Activated naive CD8-positive, alpha-beta T cell treated with anti-CD3 and anti-CD28 coated beads, Interleukin-2, amount 10 ng/mL, durations not matched to agents 7 days and 5 days (primary cell): ENCODE measurements at regions not wholly inside any gene's neighbourhood (a gene's known extent, or its start where the extent isn't known, plus 50 kb on each side); places are given as distances from the start of the nearest gene placed in this dataset.

Experiments
- ATAC-seq: fragments of 150-1000 bp; cut with Tn5 transposase; one replicate; pipeline ENCODE4 v1.10.0; 2021; ENCODE audit warnings: low read depth, moderate library complexity
- POLR2A ChIA-PET: fragments of 350-600 bp; sonication (Branson Sonifier 250); formaldehyde crosslinking; loops from one replicate; lab custom pipeline; 2021; ENCODE audit warnings: antibody characterized with exemption; lab: Charles Lee
- DNase-seq: peaks from one replicate; pipeline ENCODE4 v3.0.0; 2021
- H3K27ac Mint-ChIP-seq: one replicate; pipeline ENCODE4 v1.8.0; 2022; ENCODE audit warnings: mild to moderate bottlenecking, mixed read lengths
- H3K27me3 Mint-ChIP-seq: one replicate; pipeline ENCODE4 v1.8.0; 2022; ENCODE audit warnings: mild to moderate bottlenecking, moderate library complexity, mixed read lengths
- H3K36me3 Mint-ChIP-seq: one replicate; pipeline ENCODE4 v1.8.0; 2021; ENCODE audit warnings: mild to moderate bottlenecking, mixed read lengths
- H3K4me1 Mint-ChIP-seq: one replicate; pipeline ENCODE4 v1.8.0; 2021; ENCODE audit warnings: mixed read lengths
- H3K4me3 Mint-ChIP-seq: one replicate; pipeline ENCODE4 v1.8.0; 2022; ENCODE audit warnings: mild to moderate bottlenecking, moderate library complexity, mixed read lengths
- H3K9me3 Mint-ChIP-seq: one replicate; pipeline ENCODE4 v1.8.0; 2021; ENCODE audit warnings: mixed read lengths

DNA sequence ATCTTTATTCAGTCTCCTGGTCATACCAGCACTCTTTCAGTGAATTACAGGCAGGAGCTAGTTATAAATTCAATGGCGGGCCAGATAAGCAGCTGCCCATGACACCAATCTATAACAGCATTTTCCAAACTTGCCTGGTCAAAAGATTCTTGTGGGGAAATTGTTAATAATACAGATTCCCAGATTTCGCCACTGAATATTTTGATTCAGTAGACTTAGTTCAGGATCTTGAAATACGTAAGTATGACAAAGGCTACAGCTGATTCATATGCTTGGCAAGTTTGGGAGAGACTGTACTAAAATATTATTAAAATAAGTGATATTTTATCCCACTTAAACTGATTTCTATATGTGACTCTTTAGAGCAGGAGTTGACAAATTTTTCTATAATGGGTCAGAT lies 119.3 kb downstream of the TMCO5A start:
- Mint-ChIP-seq H3K36me3 (no peaks in the 10 kb centered on the region), H3K4me1 (no peaks in the 10 kb centered on the region), H3K27me3 (peaks cover 2% of the 10 kb centered on the region), H3K4me3 (no peak overlapping the region), H3K9me3 (no peaks in the 10 kb centered on the region), H3K27ac (no peak overlapping the region)
- DNase-seq (no peak), ATAC-seq (no peak)
- POLR2A ChIA-PET = no interaction called here

GRCh38 chr15:38054488-38054887 lies 120.0 kb downstream of the TMCO5A start:
- no peaks in the 10 kb centered on the region for H3K4me1 Mint-ChIP-seq
- no peak for ATAC-seq
- DNase-seq = no peak
- no peak overlapping the region for H3K4me3 Mint-ChIP-seq
- H3K27ac Mint-ChIP-seq = no peak overlapping the region
- POLR2A ChIA-PET = no interaction called here
- H3K9me3 Mint-ChIP-seq = no peaks in the 10 kb centered on the region
- H3K27me3 Mint-ChIP-seq = peaks cover 2% of the 10 kb centered on the region
- no peaks in the 10 kb centered on the region for H3K36me3 Mint-ChIP-seq

DNA sequence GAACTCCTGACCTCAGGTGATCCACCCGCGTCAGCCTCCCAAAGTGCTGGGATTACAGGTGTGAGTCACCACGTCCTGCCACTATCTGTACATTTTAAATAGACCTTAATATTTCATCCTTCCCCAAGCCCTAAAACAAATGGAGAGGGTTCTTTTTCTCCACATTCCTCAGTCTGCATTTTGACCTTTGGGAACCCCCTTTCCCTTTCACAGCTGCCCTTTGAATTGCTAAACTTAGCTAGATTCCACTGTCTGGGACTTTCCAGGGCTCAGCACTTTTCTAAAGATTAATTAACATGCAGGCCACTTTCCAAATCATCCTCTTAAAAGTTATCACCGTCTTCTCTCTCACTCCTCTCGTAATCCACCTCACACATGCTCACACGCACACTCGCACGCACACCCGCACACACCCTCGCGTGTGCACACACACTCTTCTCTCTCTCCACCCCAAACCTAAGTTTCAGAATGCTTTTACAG lies 124.2 kb downstream of the TMCO5A start:
- DNase-seq (no peak), ATAC-seq (no peak)
- POLR2A ChIA-PET = no interaction called here
- Mint-ChIP-seq H3K27ac (no peak overlapping the region), H3K4me1 (no peaks in the 10 kb centered on the region), H3K36me3 (no peaks in the 10 kb centered on the region), H3K9me3 (no peaks in the 10 kb centered on the region), H3K27me3 (peaks cover 11% of the 10 kb centered on the region), H3K4me3 (no peak overlapping the region)

DNA sequence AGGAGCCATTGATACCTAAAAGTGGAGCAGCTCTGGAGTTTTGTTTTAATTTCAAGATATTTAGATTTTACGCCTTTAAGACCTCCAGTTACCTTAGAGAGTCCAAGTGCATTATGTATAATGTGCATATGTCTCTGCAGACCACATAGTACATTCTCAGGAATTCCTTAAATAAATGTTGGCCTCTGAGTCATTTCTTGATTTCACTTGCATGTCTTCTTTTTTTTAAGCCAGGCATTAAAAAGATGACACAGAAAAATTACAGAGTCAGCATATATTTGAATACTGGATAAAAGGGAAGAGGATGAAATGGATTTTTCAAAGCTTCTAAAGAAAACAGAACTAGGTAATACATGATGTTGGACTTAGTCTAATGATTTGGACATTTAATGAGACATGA lies 125.2 kb downstream of the TMCO5A start:
- Mint-ChIP-seq H3K9me3 (no peaks in the 10 kb centered on the region), H3K4me1 (no peaks in the 10 kb centered on the region), H3K4me3 (no peak overlapping the region), H3K27me3 (peaks cover 11% of the 10 kb centered on the region), H3K36me3 (no peaks in the 10 kb centered on the region), H3K27ac (no peak overlapping the region)
- ATAC-seq (no peak), DNase-seq (no peak)
- POLR2A ChIA-PET = no interaction called here

- Mint-ChIP-seq H3K4me3 (no peak overlapping the region), H3K4me1 (no peaks in the 10 kb centered on the region), H3K36me3 (no peaks in the 10 kb centered on the region), H3K27me3 (peaks cover 16% of the 10 kb centered on the region), H3K9me3 (no peaks in the 10 kb centered on the region), H3K27ac (no peak overlapping the region)
- ATAC-seq = no peak
- POLR2A ChIA-PET = no interaction called here
- DNase-seq = no peak
Measured at GRCh38 chr15:38061856-38062649, 127.6 kb downstream of the TMCO5A start.

DNA sequence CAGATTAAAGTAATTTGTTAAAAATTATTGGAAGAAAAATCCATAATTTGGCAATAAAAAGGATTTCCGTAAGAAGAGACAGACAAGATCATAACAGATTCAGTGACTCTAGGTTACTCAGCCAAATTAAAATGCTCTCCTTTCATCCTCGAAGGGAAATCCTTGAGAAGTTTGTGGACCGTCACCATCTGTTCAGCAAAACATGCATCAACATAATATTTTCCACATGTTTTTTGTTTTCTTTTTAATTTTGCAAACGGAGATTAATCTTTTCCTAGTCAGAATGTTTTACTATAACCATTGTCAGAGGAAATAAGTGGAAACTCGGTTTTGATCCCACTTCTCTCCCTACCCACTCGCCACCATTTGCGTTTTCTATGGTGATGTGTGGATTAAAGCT lies 128.3 kb downstream of the TMCO5A start:
- POLR2A ChIA-PET = no interaction called here

DNA sequence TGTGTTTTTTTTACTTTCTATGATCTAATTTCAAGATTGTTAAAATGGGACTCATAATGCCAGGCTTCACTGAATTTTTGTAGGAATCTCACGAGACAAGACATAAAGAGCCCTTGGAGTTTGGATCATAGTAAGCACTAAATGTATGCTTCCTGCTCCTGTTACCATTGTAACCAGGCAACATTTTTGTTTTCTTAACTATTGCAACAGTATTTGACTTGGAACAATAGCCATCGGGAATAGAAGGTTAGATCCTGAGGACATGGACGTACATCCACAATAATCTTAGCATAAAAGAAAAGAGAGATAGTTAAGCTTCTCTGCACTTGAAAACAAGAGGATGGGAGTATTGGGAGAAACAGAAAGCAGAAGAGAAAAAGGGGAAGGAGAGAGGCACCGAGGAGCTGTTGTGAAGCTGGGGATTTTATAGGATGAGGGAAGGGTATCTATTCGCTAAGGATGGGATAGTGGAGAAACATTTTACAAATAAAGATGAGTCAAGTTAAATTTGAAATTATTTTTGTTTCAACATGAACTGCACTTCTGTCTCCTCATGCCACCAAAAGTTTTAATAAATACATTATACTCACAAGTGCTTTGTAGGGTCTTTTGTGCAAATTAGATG lies 131.4 kb downstream of the TMCO5A start:
- Mint-ChIP-seq H3K27me3 (peaks cover 30% of the 10 kb centered on the region), H3K4me1 (peaks cover 13% of the 10 kb centered on the region), H3K27ac (no peak overlapping the region), H3K9me3 (no peaks in the 10 kb centered on the region), H3K4me3 (no peak overlapping the region), H3K36me3 (no peaks in the 10 kb centered on the region)
- no peak for ATAC-seq
- POLR2A ChIA-PET = no interaction called here
- no peak for DNase-seq

More for the DNA sequence above, 128.3 kb downstream of the TMCO5A start:
- Mint-ChIP-seq H3K4me3 (no peak overlapping the region), H3K4me1 (no peaks in the 10 kb centered on the region), H3K27me3 (peaks cover 16% of the 10 kb centered on the region), H3K9me3 (no peaks in the 10 kb centered on the region), H3K27ac (no peak overlapping the region), H3K36me3 (no peaks in the 10 kb centered on the region)
- ATAC-seq (no peak), DNase-seq (no peak)

DNA sequence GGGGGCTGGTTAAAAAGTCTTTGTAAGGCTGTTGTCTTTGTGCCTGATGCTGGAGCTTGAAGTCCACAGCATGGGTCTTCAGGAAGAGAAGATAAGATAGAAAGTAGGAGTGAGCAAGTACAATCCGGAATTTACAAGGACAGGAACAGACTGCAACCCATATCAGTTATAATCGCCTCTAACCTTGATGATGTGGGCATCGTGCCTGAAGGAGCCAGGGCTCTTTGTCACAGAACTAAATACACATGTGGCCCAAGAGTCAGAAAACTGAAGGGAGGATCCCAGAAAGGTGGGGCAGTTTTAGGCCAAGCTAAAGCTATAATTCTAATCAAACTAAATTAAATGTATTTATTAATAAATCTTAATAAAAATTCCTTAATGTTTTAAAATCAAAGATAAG lies 132.2 kb downstream of the TMCO5A start:
- POLR2A ChIA-PET = no interaction called here
- Mint-ChIP-seq H3K4me1 (peaks cover 16% of the 10 kb centered on the region), H3K27me3 (peaks cover 34% of the 10 kb centered on the region), H3K9me3 (no peaks in the 10 kb centered on the region), H3K27ac (no peak overlapping the region), H3K4me3 (no peak overlapping the region), H3K36me3 (no peaks in the 10 kb centered on the region)
- no peak for ATAC-seq
- DNase-seq = no peak

DNA sequence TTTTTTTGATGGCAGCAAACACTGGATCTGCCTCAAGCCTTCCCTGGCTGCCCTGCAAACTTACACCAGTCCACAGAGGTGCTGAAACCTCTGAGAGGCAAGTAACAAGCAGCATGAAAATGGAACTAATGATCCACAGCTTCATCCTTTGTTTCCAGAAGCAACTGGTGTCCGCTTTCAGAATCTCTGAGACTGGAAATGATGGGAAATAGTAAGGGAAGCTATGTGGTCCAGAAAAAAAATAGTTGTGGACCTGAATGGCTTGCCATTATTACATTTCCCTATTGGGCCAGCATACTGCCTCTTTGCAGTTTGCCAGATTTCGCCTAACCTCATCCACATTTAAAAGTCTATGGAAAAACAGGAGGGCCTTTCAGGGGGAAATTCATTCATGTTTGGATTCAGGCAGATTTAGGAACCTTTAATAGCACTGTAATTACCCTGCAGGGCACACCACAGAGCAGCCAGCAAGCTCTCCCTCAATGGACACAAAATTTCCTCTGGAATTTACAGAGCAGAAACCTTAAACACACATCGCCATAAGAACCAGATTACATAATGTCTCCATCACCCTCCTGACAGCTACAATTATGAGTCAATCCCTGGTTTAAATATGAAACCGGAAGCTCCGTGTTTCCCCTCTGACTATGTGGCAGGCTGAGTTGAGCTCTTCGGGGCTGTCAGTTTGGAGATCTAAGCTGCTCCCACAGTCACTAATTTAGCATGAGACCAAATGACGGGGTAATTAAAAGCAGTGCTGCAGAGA lies 134.4 kb downstream of the TMCO5A start:
- Mint-ChIP-seq H3K4me3 (peak overlapping the region; percentile 34), H3K27ac (peak overlapping the region; percentile 9), H3K9me3 (no peaks in the 10 kb centered on the region), H3K4me1 (peaks cover 25% of the 10 kb centered on the region), H3K27me3 (peaks cover 47% of the 10 kb centered on the region), H3K36me3 (no peaks in the 10 kb centered on the region)
- ATAC-seq (peak; percentile 86), DNase-seq (no peak)
- POLR2A ChIA-PET = interaction anchor here (0.7 kb wide), 2 partner anchors 15 to 19 kb away, joined by 4 read pairs; no protein-coding TSS in a partner anchor

- H3K4me3 Mint-ChIP-seq = peak overlapping the region; percentile 34
- peak overlapping the region; percentile 9 for H3K27ac Mint-ChIP-seq
- H3K4me1 Mint-ChIP-seq = peaks cover 25% of the 10 kb centered on the region
- H3K36me3 Mint-ChIP-seq = no peaks in the 10 kb centered on the region
- ATAC-seq (peak; percentile 28), DNase-seq (no peak)
- H3K27me3 Mint-ChIP-seq = peaks cover 54% of the 10 kb centered on the region
- H3K9me3 Mint-ChIP-seq = no peaks in the 10 kb centered on the region
- POLR2A ChIA-PET = interaction anchor here (0.7 kb wide), 1 partner anchor 19 kb away, joined by 4 read pairs; no protein-coding TSS in a partner anchor
Measured at GRCh38 chr15:38069511-38070011, 135.1 kb downstream of the TMCO5A start.

- POLR2A ChIA-PET = no interaction called here
- Mint-ChIP-seq H3K27ac (no peak overlapping the region), H3K27me3 (peaks cover 62% of the 10 kb centered on the region), H3K4me3 (no peak overlapping the region), H3K9me3 (no peaks in the 10 kb centered on the region), H3K4me1 (peaks cover 27% of the 10 kb centered on the region), H3K36me3 (no peaks in the 10 kb centered on the region)
- no peak for ATAC-seq
- DNase-seq = no peak
Measured at GRCh38 chr15:38070778-38071177, 136.3 kb downstream of the TMCO5A start.

DNA sequence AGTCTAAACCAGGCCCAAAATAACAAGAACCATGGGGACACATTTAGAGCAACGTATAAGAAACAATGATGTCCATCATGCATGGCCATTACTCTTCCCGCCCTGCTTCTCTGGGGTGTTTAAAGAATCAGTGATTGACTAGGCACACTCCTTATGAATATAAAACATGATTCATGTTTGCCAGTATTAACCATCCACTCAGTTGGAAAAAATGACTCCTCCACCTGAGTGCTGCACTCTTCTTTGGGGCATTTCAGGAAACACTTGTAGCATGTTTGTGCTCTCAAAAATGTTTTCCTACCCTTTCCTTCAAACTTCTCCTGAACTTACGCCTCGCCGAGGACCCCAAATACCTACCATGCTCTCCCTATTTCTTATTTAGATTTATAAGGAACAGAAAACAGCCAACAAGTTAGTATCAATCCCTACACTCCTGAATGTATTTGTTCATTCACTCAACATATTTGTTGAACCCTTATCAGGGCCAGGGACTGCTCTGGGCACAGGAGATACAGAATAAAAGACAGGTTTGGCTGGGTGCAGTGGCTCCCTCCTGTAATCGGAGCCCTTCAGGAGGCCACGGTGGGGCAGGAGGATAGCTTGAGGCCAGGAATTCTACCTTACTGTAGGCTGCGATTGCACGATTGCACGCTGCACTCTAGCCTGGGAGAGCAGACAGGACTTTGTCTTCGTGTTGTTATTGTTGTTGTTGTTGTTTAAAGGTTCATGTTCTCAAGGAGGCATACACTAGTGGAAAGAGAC lies 137.0 kb downstream of the TMCO5A start:
- H3K4me3 Mint-ChIP-seq = no peak overlapping the region
- ATAC-seq (no peak), DNase-seq (no peak)
- H3K36me3 Mint-ChIP-seq = no peaks in the 10 kb centered on the region
- no peak overlapping the region for H3K27ac Mint-ChIP-seq
- H3K9me3 Mint-ChIP-seq = no peaks in the 10 kb centered on the region
- POLR2A ChIA-PET = no interaction called here
- peaks cover 27% of the 10 kb centered on the region for H3K4me1 Mint-ChIP-seq
- H3K27me3 Mint-ChIP-seq = peaks cover 59% of the 10 kb centered on the region

- POLR2A ChIA-PET = no interaction called here
- Mint-ChIP-seq H3K27ac (peak overlapping the region; percentile 47), H3K36me3 (no peaks in the 10 kb centered on the region), H3K4me3 (peak overlapping the region; percentile 75), H3K27me3 (peaks cover 57% of the 10 kb centered on the region), H3K9me3 (no peaks in the 10 kb centered on the region), H3K4me1 (peaks cover 27% of the 10 kb centered on the region)
- ATAC-seq (no peak), DNase-seq (no peak)
Measured at GRCh38 chr15:38072007-38072347, 137.5 kb downstream of the TMCO5A start.
